H9 (cell line): ENCODE measurements at regions not wholly inside any gene's neighbourhood (a gene's known extent, or its start where the extent isn't known, plus 50 kb on each side); places are given as distances from the start of the nearest gene placed in this dataset.

ENCODE experiments used
- DNase-seq: peaks from one replicate; pipeline ENCODE4 v3.0.0-alpha.2; 2017
- H2AFZ ChIP-seq: one replicate; pipeline ENCODE4 v1.6.1; 2013; ENCODE audit warnings: mild to moderate bottlenecking, low read length, control low read depth, moderate library complexity
- H2AK5ac ChIP-seq: 2 replicates; pipeline ENCODE4 v1.6.1; 2013; ENCODE audit warnings: low read length, control low read depth, mixed read lengths; ENCODE audit not compliant: insufficient read length
- H2BK120ac ChIP-seq: one replicate; pipeline ENCODE4 v1.6.1; 2013; ENCODE audit warnings: low read depth, mild to moderate bottlenecking, low read length, control low read depth, inconsistent platforms; ENCODE audit not compliant: poor library complexity, severe bottlenecking
- H2BK12ac ChIP-seq: 2 replicates; pipeline ENCODE4 v1.6.1; 2013; ENCODE audit warnings: low read length, control low read depth, mixed read lengths, low read depth; ENCODE audit not compliant: insufficient read length
- H2BK15ac ChIP-seq: 2 replicates; pipeline ENCODE4 v1.6.1; 2013; ENCODE audit warnings: low read depth, low read length, control low read depth
- H2BK20ac ChIP-seq: one replicate; pipeline ENCODE4 v1.6.1; 2013; ENCODE audit warnings: low read depth, mild to moderate bottlenecking, low read length, control low read depth, inconsistent platforms; ENCODE audit not compliant: poor library complexity, severe bottlenecking
- H2BK5ac ChIP-seq: 2 replicates; pipeline ENCODE4 v1.6.1; 2013; ENCODE audit warnings: low read length, control low read depth, mixed read lengths; ENCODE audit not compliant: insufficient read length
- H3K14ac ChIP-seq: 2 replicates; pipeline ENCODE4 v1.6.1; 2013; ENCODE audit warnings: low read length, control low read depth; ENCODE audit not compliant: insufficient read depth
- H3K18ac ChIP-seq: 2 replicates; pipeline ENCODE4 v1.6.1; 2013; ENCODE audit warnings: low read depth, mild to moderate bottlenecking, mixed read lengths, low read length, control low read depth; ENCODE audit not compliant: insufficient read length
- H3K23ac ChIP-seq: 2 replicates; pipeline ENCODE4 v1.6.1; 2013; ENCODE audit warnings: low read length, control low read depth, mixed read lengths, low read depth; ENCODE audit not compliant: insufficient read length
- H3K23me2 ChIP-seq: 2 replicates; pipeline ENCODE4 v1.6.1; 2013; ENCODE audit warnings: low read depth, mild to moderate bottlenecking, mixed read lengths, low read length, control low read depth; ENCODE audit not compliant: insufficient read length, poor library complexity, severe bottlenecking
- H3K27ac ChIP-seq: 2 replicates; pipeline ENCODE4 v1.5.1; 2013; ENCODE audit warnings: low read length, control low read depth, mixed read lengths, low read depth; ENCODE audit not compliant: insufficient read length
- H3K27me3 ChIP-seq: 2 replicates; pipeline ENCODE4 v1.6.1; 2013; ENCODE audit warnings: low read length, control low read depth, inconsistent platforms; ENCODE audit not compliant: insufficient read depth
- H3K4ac ChIP-seq: 2 replicates; pipeline ENCODE4 v1.6.1; 2013; ENCODE audit warnings: low read depth, mild to moderate bottlenecking, control low read depth, inconsistent platforms, low read length, moderate library complexity
- H3K4me1 ChIP-seq: 2 replicates; pipeline ENCODE4 v1.6.1; 2013; ENCODE audit warnings: low read length, control low read depth, inconsistent platforms; ENCODE audit not compliant: insufficient read depth
- H3K4me2 ChIP-seq: 2 replicates; pipeline ENCODE4 v1.6.1; 2013; ENCODE audit warnings: low read length, control low read depth, mixed read lengths; ENCODE audit not compliant: insufficient read length, insufficient read depth
- H3K56ac ChIP-seq: 2 replicates; pipeline ENCODE4 v1.6.1; 2013; ENCODE audit warnings: low read depth, mild to moderate bottlenecking, mixed read lengths, low read length, control low read depth; ENCODE audit not compliant: insufficient read length
- H3K79me1 ChIP-seq: 2 replicates; pipeline ENCODE4 v1.6.1; 2013; ENCODE audit warnings: low read depth, mild to moderate bottlenecking, moderate library complexity, low read length, control low read depth, inconsistent platforms; ENCODE audit not compliant: insufficient read depth, poor library complexity, severe bottlenecking
- H3K79me2 ChIP-seq: 2 replicates; pipeline ENCODE4 v1.6.1; 2013; ENCODE audit warnings: low read length, control low read depth, inconsistent platforms; ENCODE audit not compliant: insufficient read depth
- H3K9ac ChIP-seq: 2 replicates; pipeline ENCODE4 v1.6.1; 2013; ENCODE audit warnings: low read length, control low read depth, mixed read lengths; ENCODE audit not compliant: insufficient read length; ENCODE audit errors: extremely low read depth
- H3K9me3 ChIP-seq: one replicate; pipeline ENCODE4 v1.6.1; 2013; ENCODE audit warnings: low read depth, low read length, inconsistent platforms; ENCODE audit not compliant: control insufficient read depth
- H3T11ph ChIP-seq: one replicate; pipeline ENCODE4 v1.6.1; 2013; ENCODE audit warnings: mild to moderate bottlenecking, low read length, control low read depth, inconsistent platforms
- H4K20me1 ChIP-seq: one replicate; pipeline ENCODE4 v1.6.1; 2013; ENCODE audit not compliant: control insufficient read depth, insufficient read length, insufficient read depth
- H4K5ac ChIP-seq: 2 replicates; pipeline ENCODE4 v1.6.1; 2013; ENCODE audit warnings: low read depth, mild to moderate bottlenecking, mixed read lengths, low read length, control low read depth; ENCODE audit not compliant: insufficient read length
- H4K8ac ChIP-seq: replicated peaks from 2 replicates; pipeline ENCODE4 v1.6.1; 2013; ENCODE audit warnings: low read length, control low read depth, mixed read lengths, low read depth; ENCODE audit not compliant: insufficient read length
- H4K91ac ChIP-seq: 2 replicates; pipeline ENCODE4 v1.6.1; 2013; ENCODE audit warnings: low read depth, mild to moderate bottlenecking, moderate library complexity, mixed read lengths, low read length, control low read depth; ENCODE audit not compliant: insufficient read length
- H3K27ac Mint-ChIP-seq, 3 experiments: 2 replicates in 2 of 3; 3 replicates in 1 of 3; pipeline ENCODE4 v1.8.0; 2020 to 2021; ENCODE audit warnings: mixed read lengths in 3 of 3, mild to moderate bottlenecking in 1 of 3, moderate library complexity in 1 of 3
- H3K27me3 Mint-ChIP-seq: 2 replicates; pipeline ENCODE4 v1.8.0; 2021; ENCODE audit warnings: low read depth, mild to moderate bottlenecking, moderate library complexity, mixed read lengths
- H3K36me3 Mint-ChIP-seq, 3 experiments: 2 replicates in 2 of 3; 3 replicates in 1 of 3; pipeline ENCODE4 v1.8.0; 2020 to 2021; ENCODE audit warnings: low read depth in 3 of 3, mixed read lengths in 3 of 3; ENCODE audit not compliant: insufficient read depth in 1 of 3
- H3K4me1 Mint-ChIP-seq, 2 experiments: 2 replicates each; pipeline ENCODE4 v1.8.0; 2020; ENCODE audit warnings: mixed read lengths in 2 of 2
- H3K4me3 Mint-ChIP-seq, 2 experiments: 2 replicates in 1 of 2; 3 replicates in 1 of 2; pipeline ENCODE4 v1.8.0; 2020 to 2021; ENCODE audit warnings: mild to moderate bottlenecking in 2 of 2, mixed read lengths in 2 of 2, moderate library complexity in 1 of 2
- H3K9me3 Mint-ChIP-seq, 2 experiments: 2 replicates in 1 of 2; 3 replicates in 1 of 2; pipeline ENCODE4 v1.8.0; 2020; ENCODE audit warnings: mild to moderate bottlenecking in 2 of 2, mixed read lengths in 2 of 2, moderate library complexity in 1 of 2
- WGBS: extraction: QIAGEN DNeasy Blood & Tissue Kit; methylation state at CpG from one replicate; pipeline ENCODE4 v1.1.7; 2013; ENCODE audit warnings: missing lambda C conversion rate, low lambda C conversion rate, mixed read lengths; ENCODE audit not compliant: insufficient read length; ENCODE audit errors: extremely low coverage; 5-methylcytosine and 5-hydroxymethylcytosine counted together
- TF ChIP-seq, protein P1 (sequence below): fragments of 200-600 bp; sonication (generic); conservative IDR thresholded peaks from 3 replicates; pipeline ENCODE4 v1.8.0; 2021; ENCODE audit warnings: antibody characterized with exemption, mild to moderate bottlenecking

DNA sequence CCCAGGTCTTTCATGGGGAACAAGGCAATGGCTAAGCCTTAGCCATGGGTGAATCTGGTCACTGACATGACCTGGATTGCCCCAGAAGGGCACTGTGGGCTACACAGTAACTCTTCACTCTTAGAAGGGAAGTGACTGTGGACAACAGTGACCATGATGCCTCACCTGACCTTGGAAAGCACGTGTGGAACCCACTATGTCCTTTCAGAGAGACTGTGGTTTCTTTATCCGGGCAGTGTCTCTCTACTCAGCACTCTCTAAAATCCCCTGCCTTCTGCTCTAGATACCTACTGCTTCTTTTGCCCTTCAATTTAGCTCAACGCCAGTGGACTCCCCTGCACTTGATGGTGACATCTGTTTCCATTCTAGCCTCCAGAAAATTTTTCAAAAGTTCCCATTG lies 66.1 kb upstream of the ANKFN1 start:
- WGBS, result no CpG with 5 or more reads among the region's 3 CpGs
- no peaks in the 10 kb centered on the region for H3K23me2 ChIP-seq
- no peak overlapping the region for H3K4me3 Mint-ChIP-seq

More for the DNA sequence above, 66.1 kb upstream of the ANKFN1 start:
- Histone ChIP-seq H3K14ac (no peak overlapping the region), H3K27me3 (no peaks in the 10 kb centered on the region), H3K4ac (no peak overlapping the region), H2BK15ac (no peak overlapping the region), H2AFZ (no peak overlapping the region), H3K4me2 (no peak overlapping the region), H2AK5ac (no peak overlapping the region), H2BK20ac (no peak overlapping the region), H3T11ph (no peak overlapping the region), H4K20me1 (no peaks in the 10 kb centered on the region), H4K91ac (no peak overlapping the region), H3K9ac (no peak overlapping the region), H3K27ac (no peak overlapping the region), H4K8ac (no peak overlapping the region), H2BK12ac (no peak overlapping the region), H3K9me3 (no peaks in the 10 kb centered on the region), H3K23ac (no peak overlapping the region), H4K5ac (no peak overlapping the region), H3K56ac (no peak overlapping the region), H3K18ac (no peak overlapping the region), H3K79me2 (no peaks in the 10 kb centered on the region), H3K4me1 (no peaks in the 10 kb centered on the region), H2BK5ac (no peak overlapping the region), H2BK120ac (no peak overlapping the region), H3K79me1 (no peaks in the 10 kb centered on the region)
- H3K27me3 Mint-ChIP-seq, result no peaks in the 10 kb centered on the region
- TF ChIP-seq, protein P1, sequence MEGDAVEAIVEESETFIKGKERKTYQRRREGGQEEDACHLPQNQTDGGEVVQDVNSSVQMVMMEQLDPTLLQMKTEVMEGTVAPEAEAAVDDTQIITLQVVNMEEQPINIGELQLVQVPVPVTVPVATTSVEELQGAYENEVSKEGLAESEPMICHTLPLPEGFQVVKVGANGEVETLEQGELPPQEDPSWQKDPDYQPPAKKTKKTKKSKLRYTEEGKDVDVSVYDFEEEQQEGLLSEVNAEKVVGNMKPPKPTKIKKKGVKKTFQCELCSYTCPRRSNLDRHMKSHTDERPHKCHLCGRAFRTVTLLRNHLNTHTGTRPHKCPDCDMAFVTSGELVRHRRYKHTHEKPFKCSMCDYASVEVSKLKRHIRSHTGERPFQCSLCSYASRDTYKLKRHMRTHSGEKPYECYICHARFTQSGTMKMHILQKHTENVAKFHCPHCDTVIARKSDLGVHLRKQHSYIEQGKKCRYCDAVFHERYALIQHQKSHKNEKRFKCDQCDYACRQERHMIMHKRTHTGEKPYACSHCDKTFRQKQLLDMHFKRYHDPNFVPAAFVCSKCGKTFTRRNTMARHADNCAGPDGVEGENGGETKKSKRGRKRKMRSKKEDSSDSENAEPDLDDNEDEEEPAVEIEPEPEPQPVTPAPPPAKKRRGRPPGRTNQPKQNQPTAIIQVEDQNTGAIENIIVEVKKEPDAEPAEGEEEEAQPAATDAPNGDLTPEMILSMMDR, result no peak
- H3K4me1 Mint-ChIP-seq, result no peaks in the 10 kb centered on the region
- no peaks in the 10 kb centered on the region for H3K36me3 Mint-ChIP-seq
- H3K9me3 Mint-ChIP-seq, result no peaks in the 10 kb centered on the region
- no peak overlapping the region for H3K27ac Mint-ChIP-seq
- DNase-seq, result no peak
